H9 (cell line): ENCODE measurements at regions not wholly inside any gene's neighbourhood (a gene's known extent, or its start where the extent isn't known, plus 50 kb on each side); places are given as distances from the start of the nearest gene placed in this dataset.

ENCODE experiments used
- DNase-seq: peaks from one replicate; pipeline ENCODE4 v3.0.0-alpha.2; 2017
- H2AFZ ChIP-seq: one replicate; pipeline ENCODE4 v1.6.1; 2013; ENCODE audit warnings: mild to moderate bottlenecking, low read length, control low read depth, moderate library complexity
- H2AK5ac ChIP-seq: 2 replicates; pipeline ENCODE4 v1.6.1; 2013; ENCODE audit warnings: low read length, control low read depth, mixed read lengths; ENCODE audit not compliant: insufficient read length
- H2BK120ac ChIP-seq: one replicate; pipeline ENCODE4 v1.6.1; 2013; ENCODE audit warnings: low read depth, mild to moderate bottlenecking, low read length, control low read depth, inconsistent platforms; ENCODE audit not compliant: poor library complexity, severe bottlenecking
- H2BK12ac ChIP-seq: 2 replicates; pipeline ENCODE4 v1.6.1; 2013; ENCODE audit warnings: low read length, control low read depth, mixed read lengths, low read depth; ENCODE audit not compliant: insufficient read length
- H2BK15ac ChIP-seq: 2 replicates; pipeline ENCODE4 v1.6.1; 2013; ENCODE audit warnings: low read depth, low read length, control low read depth
- H2BK20ac ChIP-seq: one replicate; pipeline ENCODE4 v1.6.1; 2013; ENCODE audit warnings: low read depth, mild to moderate bottlenecking, low read length, control low read depth, inconsistent platforms; ENCODE audit not compliant: poor library complexity, severe bottlenecking
- H2BK5ac ChIP-seq: 2 replicates; pipeline ENCODE4 v1.6.1; 2013; ENCODE audit warnings: low read length, control low read depth, mixed read lengths; ENCODE audit not compliant: insufficient read length
- H3K14ac ChIP-seq: 2 replicates; pipeline ENCODE4 v1.6.1; 2013; ENCODE audit warnings: low read length, control low read depth; ENCODE audit not compliant: insufficient read depth
- H3K18ac ChIP-seq: 2 replicates; pipeline ENCODE4 v1.6.1; 2013; ENCODE audit warnings: low read depth, mild to moderate bottlenecking, mixed read lengths, low read length, control low read depth; ENCODE audit not compliant: insufficient read length
- H3K23ac ChIP-seq: 2 replicates; pipeline ENCODE4 v1.6.1; 2013; ENCODE audit warnings: low read length, control low read depth, mixed read lengths, low read depth; ENCODE audit not compliant: insufficient read length
- H3K23me2 ChIP-seq: 2 replicates; pipeline ENCODE4 v1.6.1; 2013; ENCODE audit warnings: low read depth, mild to moderate bottlenecking, mixed read lengths, low read length, control low read depth; ENCODE audit not compliant: insufficient read length, poor library complexity, severe bottlenecking
- H3K27ac ChIP-seq: 2 replicates; pipeline ENCODE4 v1.5.1; 2013; ENCODE audit warnings: low read length, control low read depth, mixed read lengths, low read depth; ENCODE audit not compliant: insufficient read length
- H3K27me3 ChIP-seq: 2 replicates; pipeline ENCODE4 v1.6.1; 2013; ENCODE audit warnings: low read length, control low read depth, inconsistent platforms; ENCODE audit not compliant: insufficient read depth
- H3K4ac ChIP-seq: 2 replicates; pipeline ENCODE4 v1.6.1; 2013; ENCODE audit warnings: low read depth, mild to moderate bottlenecking, control low read depth, inconsistent platforms, low read length, moderate library complexity
- H3K4me1 ChIP-seq: 2 replicates; pipeline ENCODE4 v1.6.1; 2013; ENCODE audit warnings: low read length, control low read depth, inconsistent platforms; ENCODE audit not compliant: insufficient read depth
- H3K4me2 ChIP-seq: 2 replicates; pipeline ENCODE4 v1.6.1; 2013; ENCODE audit warnings: low read length, control low read depth, mixed read lengths; ENCODE audit not compliant: insufficient read length, insufficient read depth
- H3K56ac ChIP-seq: 2 replicates; pipeline ENCODE4 v1.6.1; 2013; ENCODE audit warnings: low read depth, mild to moderate bottlenecking, mixed read lengths, low read length, control low read depth; ENCODE audit not compliant: insufficient read length
- H3K79me1 ChIP-seq: 2 replicates; pipeline ENCODE4 v1.6.1; 2013; ENCODE audit warnings: low read depth, mild to moderate bottlenecking, moderate library complexity, low read length, control low read depth, inconsistent platforms; ENCODE audit not compliant: insufficient read depth, poor library complexity, severe bottlenecking
- H3K79me2 ChIP-seq: 2 replicates; pipeline ENCODE4 v1.6.1; 2013; ENCODE audit warnings: low read length, control low read depth, inconsistent platforms; ENCODE audit not compliant: insufficient read depth
- H3K9ac ChIP-seq: 2 replicates; pipeline ENCODE4 v1.6.1; 2013; ENCODE audit warnings: low read length, control low read depth, mixed read lengths; ENCODE audit not compliant: insufficient read length; ENCODE audit errors: extremely low read depth
- H3K9me3 ChIP-seq: one replicate; pipeline ENCODE4 v1.6.1; 2013; ENCODE audit warnings: low read depth, low read length, inconsistent platforms; ENCODE audit not compliant: control insufficient read depth
- H3T11ph ChIP-seq: one replicate; pipeline ENCODE4 v1.6.1; 2013; ENCODE audit warnings: mild to moderate bottlenecking, low read length, control low read depth, inconsistent platforms
- H4K20me1 ChIP-seq: one replicate; pipeline ENCODE4 v1.6.1; 2013; ENCODE audit not compliant: control insufficient read depth, insufficient read length, insufficient read depth
- H4K5ac ChIP-seq: 2 replicates; pipeline ENCODE4 v1.6.1; 2013; ENCODE audit warnings: low read depth, mild to moderate bottlenecking, mixed read lengths, low read length, control low read depth; ENCODE audit not compliant: insufficient read length
- H4K8ac ChIP-seq: replicated peaks from 2 replicates; pipeline ENCODE4 v1.6.1; 2013; ENCODE audit warnings: low read length, control low read depth, mixed read lengths, low read depth; ENCODE audit not compliant: insufficient read length
- H4K91ac ChIP-seq: 2 replicates; pipeline ENCODE4 v1.6.1; 2013; ENCODE audit warnings: low read depth, mild to moderate bottlenecking, moderate library complexity, mixed read lengths, low read length, control low read depth; ENCODE audit not compliant: insufficient read length
- H3K27ac Mint-ChIP-seq, 3 experiments: 2 replicates in 2 of 3; 3 replicates in 1 of 3; pipeline ENCODE4 v1.8.0; 2020 to 2021; ENCODE audit warnings: mixed read lengths in 3 of 3, mild to moderate bottlenecking in 1 of 3, moderate library complexity in 1 of 3
- H3K27me3 Mint-ChIP-seq: 2 replicates; pipeline ENCODE4 v1.8.0; 2021; ENCODE audit warnings: low read depth, mild to moderate bottlenecking, moderate library complexity, mixed read lengths
- H3K36me3 Mint-ChIP-seq, 3 experiments: 2 replicates in 2 of 3; 3 replicates in 1 of 3; pipeline ENCODE4 v1.8.0; 2020 to 2021; ENCODE audit warnings: low read depth in 3 of 3, mixed read lengths in 3 of 3; ENCODE audit not compliant: insufficient read depth in 1 of 3
- H3K4me1 Mint-ChIP-seq, 2 experiments: 2 replicates each; pipeline ENCODE4 v1.8.0; 2020; ENCODE audit warnings: mixed read lengths in 2 of 2
- H3K4me3 Mint-ChIP-seq, 2 experiments: 2 replicates in 1 of 2; 3 replicates in 1 of 2; pipeline ENCODE4 v1.8.0; 2020 to 2021; ENCODE audit warnings: mild to moderate bottlenecking in 2 of 2, mixed read lengths in 2 of 2, moderate library complexity in 1 of 2
- H3K9me3 Mint-ChIP-seq, 2 experiments: 2 replicates in 1 of 2; 3 replicates in 1 of 2; pipeline ENCODE4 v1.8.0; 2020; ENCODE audit warnings: mild to moderate bottlenecking in 2 of 2, mixed read lengths in 2 of 2, moderate library complexity in 1 of 2
- WGBS: extraction: QIAGEN DNeasy Blood & Tissue Kit; methylation state at CpG from one replicate; pipeline ENCODE4 v1.1.7; 2013; ENCODE audit warnings: missing lambda C conversion rate, low lambda C conversion rate, mixed read lengths; ENCODE audit not compliant: insufficient read length; ENCODE audit errors: extremely low coverage; 5-methylcytosine and 5-hydroxymethylcytosine counted together
- TF ChIP-seq, protein P1 (sequence below): fragments of 200-600 bp; sonication (generic); conservative IDR thresholded peaks from 3 replicates; pipeline ENCODE4 v1.8.0; 2021; ENCODE audit warnings: antibody characterized with exemption, mild to moderate bottlenecking

DNA sequence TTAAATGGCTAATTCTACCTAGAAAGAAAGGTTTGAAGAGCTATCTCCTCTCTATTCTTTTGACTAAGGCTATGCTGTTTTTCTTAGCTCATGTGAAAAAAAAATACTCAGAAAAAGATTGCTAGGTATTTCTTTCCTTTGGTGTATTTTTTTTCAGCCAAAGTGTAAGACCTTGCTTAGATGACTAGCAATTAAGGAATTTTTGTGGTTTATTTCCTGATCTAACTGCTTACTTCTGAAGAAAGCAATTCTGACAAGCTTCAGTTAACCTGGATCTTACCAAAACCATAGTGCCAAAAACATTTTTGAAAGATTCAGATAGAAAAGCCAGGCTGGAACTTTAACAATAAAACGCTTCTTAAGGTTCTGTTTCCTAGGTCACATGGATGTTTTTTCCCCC lies 315.6 kb downstream of the SOX2 start:
- no peak overlapping the region for H3K4me3 Mint-ChIP-seq
- no peak overlapping the region for H2AFZ ChIP-seq
- H3K23me2 ChIP-seq = no peaks in the 10 kb centered on the region
- TF ChIP-seq, protein P1, sequence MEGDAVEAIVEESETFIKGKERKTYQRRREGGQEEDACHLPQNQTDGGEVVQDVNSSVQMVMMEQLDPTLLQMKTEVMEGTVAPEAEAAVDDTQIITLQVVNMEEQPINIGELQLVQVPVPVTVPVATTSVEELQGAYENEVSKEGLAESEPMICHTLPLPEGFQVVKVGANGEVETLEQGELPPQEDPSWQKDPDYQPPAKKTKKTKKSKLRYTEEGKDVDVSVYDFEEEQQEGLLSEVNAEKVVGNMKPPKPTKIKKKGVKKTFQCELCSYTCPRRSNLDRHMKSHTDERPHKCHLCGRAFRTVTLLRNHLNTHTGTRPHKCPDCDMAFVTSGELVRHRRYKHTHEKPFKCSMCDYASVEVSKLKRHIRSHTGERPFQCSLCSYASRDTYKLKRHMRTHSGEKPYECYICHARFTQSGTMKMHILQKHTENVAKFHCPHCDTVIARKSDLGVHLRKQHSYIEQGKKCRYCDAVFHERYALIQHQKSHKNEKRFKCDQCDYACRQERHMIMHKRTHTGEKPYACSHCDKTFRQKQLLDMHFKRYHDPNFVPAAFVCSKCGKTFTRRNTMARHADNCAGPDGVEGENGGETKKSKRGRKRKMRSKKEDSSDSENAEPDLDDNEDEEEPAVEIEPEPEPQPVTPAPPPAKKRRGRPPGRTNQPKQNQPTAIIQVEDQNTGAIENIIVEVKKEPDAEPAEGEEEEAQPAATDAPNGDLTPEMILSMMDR = no peak
- no peak overlapping the region for H2BK5ac ChIP-seq
- DNase-seq = no peak
- H4K5ac ChIP-seq = no peak overlapping the region
- no peak overlapping the region for H3K27ac ChIP-seq
- H3K27me3 ChIP-seq = no peaks in the 10 kb centered on the region
- H3K4me2 ChIP-seq = no peak overlapping the region
- no peak overlapping the region for H2AK5ac ChIP-seq
- H2BK15ac ChIP-seq = no peak overlapping the region
- no peak overlapping the region for H3K27ac Mint-ChIP-seq
- no peaks in the 10 kb centered on the region for H3K9me3 Mint-ChIP-seq
- no peak overlapping the region for H3K4ac ChIP-seq
- H3K27me3 Mint-ChIP-seq = no peaks in the 10 kb centered on the region
- no peaks in the 10 kb centered on the region for H3K36me3 Mint-ChIP-seq
- 0 out of 2 replicates have a peak, but pooled peaks cover 3% of the 10 kb centered on the region for H3K4me1 ChIP-seq
- H3K14ac ChIP-seq = no peak overlapping the region
- no CpG with 5 or more reads among the region's 1 CpG for WGBS
- H2BK20ac ChIP-seq = no peak overlapping the region
- no peak overlapping the region for H4K8ac ChIP-seq
- H3K4me1 Mint-ChIP-seq = peaks cover 3 to 4% of the 10 kb centered on the region in 2 experiments; a peak in 3 of 4 replicates
- H3T11ph ChIP-seq = no peak overlapping the region
- H3K9ac ChIP-seq = no peak overlapping the region
- H3K79me1 ChIP-seq = no peaks in the 10 kb centered on the region
- H3K79me2 ChIP-seq = no peaks in the 10 kb centered on the region
- no peak overlapping the region for H3K56ac ChIP-seq
- H3K18ac ChIP-seq = no peak overlapping the region
- no peaks in the 10 kb centered on the region for H3K9me3 ChIP-seq
- no peak overlapping the region for H3K23ac ChIP-seq
- no peaks in the 10 kb centered on the region for H4K20me1 ChIP-seq
- H2BK120ac ChIP-seq = no peak overlapping the region
- H2BK12ac ChIP-seq = no peak overlapping the region
- H4K91ac ChIP-seq = no peak overlapping the region
